T-helper 2 cell (primary cell): ENCODE measurements at regions not wholly inside any gene's neighbourhood (a gene's known extent, or its start where the extent isn't known, plus 50 kb on each side); places are given as distances from the start of the nearest gene placed in this dataset.
"Not testable (repeated sequence)": the region's sequence is repeated elsewhere in the genome, so short reads cannot be mapped to it uniquely, and the experiment has no call there.

Source experiments
- DNase-seq, 5 experiments: peaks; one replicate each; pipeline versions ENCODE4 v3.0.0 to v3.0.0-alpha.2; 2012 to 2022

GRCh38 chr3:61381745-61382392 lies 130.6 kb upstream of the FHIT start:
- DNase-seq, result peak in 1 of 5 experiments; percentile 61

GRCh38 chr3:61387817-61388216 lies 136.6 kb upstream of the FHIT start:
- DNase-seq, result peak in 1 of 5 experiments; percentile 1

GRCh38 chr3:61393480-61393947 lies 142.3 kb upstream of the FHIT start:
- not testable (repeated sequence) for DNase-seq

GRCh38 chr3:61401359-61401758 lies 150.1 kb upstream of the FHIT start:
- no peak for DNase-seq

GRCh38 chr3:61407397-61407796 lies 154.0 kb upstream of the PTPRG start:
- no peak for DNase-seq

- DNase-seq, result no peak
Measured at GRCh38 chr3:61409638-61410037, 151.7 kb upstream of the PTPRG start.

- not testable (repeated sequence) for DNase-seq
Measured at GRCh38 chr3:61410358-61410757, 151.0 kb upstream of the PTPRG start.

GRCh38 chr3:61411009-61411662 lies 150.2 kb upstream of the PTPRG start:
- DNase-seq, result no peak

GRCh38 chr3:61414456-61414855 lies 146.9 kb upstream of the PTPRG start:
- DNase-seq, result peak in 1 of 5 experiments; percentile 23

GRCh38 chr3:61415201-61415600 lies 146.2 kb upstream of the PTPRG start:
- DNase-seq, result no peak

GRCh38 chr3:61416618-61417017 lies 144.8 kb upstream of the PTPRG start:
- no peak for DNase-seq

GRCh38 chr3:61417352-61417751 lies 144.0 kb upstream of the PTPRG start:
- DNase-seq, result no peak

- DNase-seq, result peak in 1 of 5 experiments; percentile 55
Measured at GRCh38 chr3:61420136-61420759, 141.1 kb upstream of the PTPRG start.

- no peak for DNase-seq
Measured at GRCh38 chr3:61422945-61423673, 138.3 kb upstream of the PTPRG start.

GRCh38 chr3:61425356-61425755 lies 136.0 kb upstream of the PTPRG start:
- no peak for DNase-seq

GRCh38 chr3:61429106-61429505 lies 132.3 kb upstream of the PTPRG start:
- DNase-seq, result no peak

- DNase-seq, result not testable (repeated sequence)
Measured at GRCh38 chr3:61434901-61435300, 126.5 kb upstream of the PTPRG start.

GRCh38 chr3:61435361-61435760 lies 126.0 kb upstream of the PTPRG start:
- not testable (repeated sequence) for DNase-seq

GRCh38 chr3:61438253-61439121 lies 122.9 kb upstream of the PTPRG start:
- no peak for DNase-seq

- DNase-seq, result no peak
Measured at GRCh38 chr3:61439122-61439458, 122.3 kb upstream of the PTPRG start.

- DNase-seq, result no peak
Measured at GRCh38 chr3:61442696-61443095, 118.7 kb upstream of the PTPRG start.

- DNase-seq, result no peak
Measured at GRCh38 chr3:61443886-61444285, 117.5 kb upstream of the PTPRG start.
